Keratinocyte (primary cell): ENCODE measurements at regions not wholly inside any gene's neighbourhood (a gene's known extent, or its start where the extent isn't known, plus 50 kb on each side); places are given as distances from the start of the nearest gene placed in this dataset.

Source experiments
- DNase-seq: peaks from one replicate; pipeline ENCODE4 v3.0.0-alpha.2; 2011; ENCODE audit warnings: low read depth, missing footprints, low spot score
- FAIRE-seq: peaks from 2 replicates; lab custom pipeline; 2011; peaks lifted over from hg19 to GRCh38; lab: Jason Lieb, UNC
- H2AFZ ChIP-seq: 2 replicates; pipeline ENCODE4 v1.6.0; 2012; ENCODE audit warnings: low read length, control low read depth, inconsistent platforms; ENCODE audit not compliant: control insufficient read depth
- H3K27ac ChIP-seq: 2 replicates; pipeline ENCODE4 v1.5.1; 2011; ENCODE audit warnings: low read length; ENCODE audit not compliant: control insufficient read depth, insufficient read depth
- H3K27me3 ChIP-seq: 3 replicates; pipeline ENCODE4 v1.6.0; 2011; ENCODE audit warnings: low read length; ENCODE audit not compliant: control insufficient read depth, insufficient read depth; ENCODE audit errors: extremely low read depth
- H3K36me3 ChIP-seq, 2 experiments: 2 replicates in 1 of 2; 3 replicates in 1 of 2; pipeline ENCODE4 v1.5.1; 2011; ENCODE audit warnings: low read length in 2 of 2, mild to moderate bottlenecking in 1 of 2; ENCODE audit not compliant: control insufficient read depth in 2 of 2, insufficient read depth in 2 of 2; ENCODE audit errors: extremely low read depth in 1 of 2
- H3K4me1 ChIP-seq: 3 replicates; pipeline ENCODE4 v1.5.1; 2011; ENCODE audit warnings: low read length; ENCODE audit not compliant: control insufficient read depth, insufficient read depth; ENCODE audit errors: extremely low read depth
- H3K4me2 ChIP-seq: 3 replicates; pipeline ENCODE4 v1.6.0; 2011; ENCODE audit warnings: low read depth, low read length; ENCODE audit not compliant: control insufficient read depth, insufficient read depth; ENCODE audit errors: extremely low read depth
- H3K4me3 ChIP-seq, 3 experiments: fragments of 200-600 bp in 1 of 3; sonication (generic) in 1 of 3; 2 replicates in 2 of 3; 3 replicates in 1 of 3; pipeline ENCODE4 v1.5.1; 2011 to 2016; ENCODE audit warnings: low read length in 3 of 3, mild to moderate bottlenecking in 3 of 3, control low read depth in 2 of 3, inconsistent platforms in 1 of 3, low read depth in 1 of 3, mixed read lengths in 1 of 3, mixed run types in 1 of 3, moderate library complexity in 1 of 3; ENCODE audit not compliant: control insufficient read depth in 2 of 3, insufficient read depth in 2 of 3; ENCODE audit errors: extremely low read depth in 1 of 3
- H3K79me2 ChIP-seq: 2 replicates; pipeline ENCODE4 v1.6.0; 2012; ENCODE audit warnings: low read length; ENCODE audit not compliant: control insufficient read depth, insufficient read depth
- H3K9ac ChIP-seq: 3 replicates; pipeline ENCODE4 v1.6.0; 2011; ENCODE audit warnings: low read length; ENCODE audit not compliant: control insufficient read depth, insufficient read depth; ENCODE audit errors: extremely low read depth
- H3K9me1 ChIP-seq: 3 replicates; pipeline ENCODE4 v1.6.0; 2011; ENCODE audit warnings: low read length; ENCODE audit not compliant: control insufficient read depth, insufficient read depth; ENCODE audit errors: extremely low read depth
- H3K9me3 ChIP-seq: 2 replicates; pipeline ENCODE4 v1.5.1; 2012; ENCODE audit warnings: low read depth, low read length; ENCODE audit not compliant: control insufficient read depth
- H4K20me1 ChIP-seq: 3 replicates; pipeline ENCODE4 v1.6.0; 2011; ENCODE audit warnings: low read length; ENCODE audit not compliant: control insufficient read depth, insufficient read depth; ENCODE audit errors: extremely low read depth
- CTCF ChIP-seq, 3 experiments: IDR thresholded peaks in 1 of 3; conservative IDR thresholded peaks in 1 of 3; optimal IDR thresholded peaks in 1 of 3; 2 replicates in 2 of 3; 3 replicates in 1 of 3; pipeline versions ENCODE3 to v1.5.1; 2011; ENCODE audit warnings: low read length in 3 of 3, mild to moderate bottlenecking in 3 of 3, moderate library complexity in 2 of 3, control low read depth in 1 of 3, inconsistent platforms in 1 of 3; ENCODE audit not compliant: insufficient read depth in 2 of 3; ENCODE audit errors: extremely low read depth in 1 of 3
- EZH2 ChIP-seq: IDR thresholded peaks from one replicate; pipeline ENCODE4 v1.6.1; 2012; ENCODE audit warnings: inconsistent platforms, mild to moderate bottlenecking, low read length, moderate library complexity
- dilution Hi-C: fragments of 300-500 bp; cut with MboI; formaldehyde crosslinking; loops from one replicate; pipeline ENCODE4 v1.7.0; 2020; ENCODE audit warnings: low sequenced_read_pairs; ENCODE audit not compliant: extremely low pct_ligation_motif_present

- DNase-seq: no peak
- FAIRE-seq: no peak
- TF ChIP-seq CTCF (optimal IDR thresholded peaks at IDR 0.05 in 1 of 3, IDR thresholded peaks at IDR 0.05 in 1 of 3, conservative IDR thresholded peaks at IDR 0.05 in 1 of 3; ENCODE audit: extremely low read depth in 1 of 3, insufficient read depth in 2 of 3, low read length in 3 of 3) (peak in 1 of 3 experiments; percentile 35), EZH2 (no peak)
- Histone ChIP-seq H3K4me2 (no peak overlapping the region), H3K9me1 (no peaks in the 10 kb centered on the region), H3K4me1 (peaks cover 8% of the 10 kb centered on the region), H3K36me3 (no peaks in the 10 kb centered on the region), H2AFZ (no peak overlapping the region), H3K4me3 (no peak overlapping the region), H4K20me1 (no peaks in the 10 kb centered on the region), H3K9ac (no peak overlapping the region), H3K9me3 (no peaks in the 10 kb centered on the region), H3K27ac (no peak overlapping the region), H3K79me2 (no peaks in the 10 kb centered on the region), H3K27me3 (no peaks in the 10 kb centered on the region)
- dilution Hi-C loops: no loop called here
These were observed 224.7 kb downstream of the SOX9 start for GRCh38 chr17:72345536-72345935.

- Histone ChIP-seq H3K27ac (no peak overlapping the region), H3K9me1 (no peaks in the 10 kb centered on the region), H3K4me2 (no peak overlapping the region), H3K4me3 (no peak overlapping the region), H3K79me2 (no peaks in the 10 kb centered on the region), H2AFZ (no peak overlapping the region), H4K20me1 (no peaks in the 10 kb centered on the region), H3K9ac (no peak overlapping the region), H3K36me3 (no peaks in the 10 kb centered on the region), H3K9me3 (no peaks in the 10 kb centered on the region), H3K27me3 (no peaks in the 10 kb centered on the region), H3K4me1 (peaks cover 8% of the 10 kb centered on the region)
- dilution Hi-C loops: no loop called here
- no peak for DNase-seq
- no peak for TF ChIP-seq CTCF (optimal IDR thresholded peaks at IDR 0.05 in 1 of 3, IDR thresholded peaks at IDR 0.05 in 1 of 3, conservative IDR thresholded peaks at IDR 0.05 in 1 of 3; ENCODE audit: extremely low read depth in 1 of 3, insufficient read depth in 2 of 3, low read length in 3 of 3)
- TF ChIP-seq EZH2: no peak
- FAIRE-seq: no peak
These were observed 225.5 kb downstream of the SOX9 start for GRCh38 chr17:72346306-72346705.
